ENCODE measurements at regions not wholly inside any gene's neighbourhood (a gene's known extent, or its start where the extent isn't known, plus 50 kb on each side); places are given as distances from the start of the nearest gene placed in this dataset.

- no peak for DNase-seq
Observed at GRCh38 chr11:31972623-31973022, 118.3 kb upstream of the RCN1 start.

DNA sequence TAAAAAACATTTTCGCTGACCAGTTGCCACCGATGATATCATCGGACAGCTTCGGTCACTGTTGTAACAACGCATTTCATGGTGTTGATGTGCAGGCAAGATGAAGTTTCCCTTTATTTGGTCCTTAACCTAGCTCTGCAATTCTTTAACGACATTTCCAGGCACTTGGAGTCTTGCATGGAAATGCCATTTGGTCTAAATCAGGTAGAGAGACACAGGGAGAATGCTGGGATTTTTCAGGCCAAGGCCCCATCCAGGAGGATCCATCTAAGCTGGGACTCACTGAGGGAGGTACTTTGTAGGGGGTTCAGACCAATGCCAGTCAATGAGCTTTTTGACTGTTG lies 121.5 kb upstream of the RCN1 start:
- Histone ChIP-seq H3K4me3 (no peak overlapping the region), H3K4me1 (ENCODE audit: control insufficient read depth in 5 of 5, insufficient read depth in 5 of 5, low read length in 5 of 5) (peaks cover 0 to 17% (median 0%) of the 10 kb centered on the region in 5 donors), H3K27ac (ENCODE audit: low read depth in 1 of 2, low read length in 1 of 2) (no peak overlapping the region), H3K36me3 (ENCODE audit: control insufficient read depth in 4 of 4, insufficient read depth in 4 of 4, low read length in 4 of 4) (no peaks in the 10 kb centered on the region), H3K9me3 (ENCODE audit: control insufficient read depth in 4 of 4, insufficient read depth in 3 of 4, low read length in 3 of 4) (peaks cover 0 to 6% (median 0%) of the 10 kb centered on the region in 4 donors), H3K9ac (ENCODE audit: insufficient read depth in 1 of 2, low read length in 2 of 2) (no peak overlapping the region), H3K27me3 (ENCODE audit: control insufficient read depth in 3 of 3, insufficient read depth in 3 of 3, low read length in 2 of 3) (no peaks in the 10 kb centered on the region)
- DNase-seq: no peak
- 78 to 79% methylated on average over 6 of the region's 6 CpGs for WGBS, 2 donors
- ATAC-seq (ENCODE audit: insufficient read depth, low FRiP score): no peak
- no peak for TF ChIP-seq CTCF (IDR thresholded peaks at IDR 0.05; ENCODE audit: control extremely low read depth, extremely low read depth)

More at GRCh38 chr11:31972623-31973022, 118.3 kb upstream of the RCN1 start:
- WGBS, 2 donors: 79 to 80% methylated on average over 5 of the region's 5 CpGs
- no peak for TF ChIP-seq CTCF (IDR thresholded peaks at IDR 0.05; ENCODE audit: control extremely low read depth, extremely low read depth)
- Histone ChIP-seq H3K9ac (ENCODE audit: insufficient read depth in 1 of 2, low read length in 2 of 2) (no peak overlapping the region), H3K9me3 (ENCODE audit: control insufficient read depth in 4 of 4, insufficient read depth in 3 of 4, low read length in 3 of 4) (peaks cover 0 to 6% (median 0%) of the 10 kb centered on the region in 4 donors), H3K4me1 (ENCODE audit: control insufficient read depth in 5 of 5, insufficient read depth in 5 of 5, low read length in 5 of 5) (peaks cover 0 to 17% (median 0%) of the 10 kb centered on the region in 5 donors), H3K36me3 (ENCODE audit: control insufficient read depth in 4 of 4, insufficient read depth in 4 of 4, low read length in 4 of 4) (no peaks in the 10 kb centered on the region), H3K27me3 (ENCODE audit: control insufficient read depth in 3 of 3, insufficient read depth in 3 of 3, low read length in 2 of 3) (peaks cover 0 to 13% (median 0%) of the 10 kb centered on the region in 3 donors), H3K27ac (ENCODE audit: low read depth in 1 of 2, low read length in 1 of 2) (no peak overlapping the region), H3K4me3 (no peak overlapping the region)
- no peak for ATAC-seq (ENCODE audit: insufficient read depth, low FRiP score)

GRCh38 chr11:31968461-31969358 lies 122.2 kb upstream of the RCN1 start:
- H3K27ac ChIP-seq (ENCODE audit: low read depth in 1 of 2, low read length in 1 of 2): no peak overlapping the region
- no peaks in the 10 kb centered on the region for H3K36me3 ChIP-seq (ENCODE audit: control insufficient read depth in 4 of 4, insufficient read depth in 4 of 4, low read length in 4 of 4)
- no peak overlapping the region for H3K4me3 ChIP-seq
- peaks cover 0 to 17% (median 0%) of the 10 kb centered on the region in 5 donors for H3K4me1 ChIP-seq (ENCODE audit: control insufficient read depth in 5 of 5, insufficient read depth in 5 of 5, low read length in 5 of 5)
- DNase-seq: peak; percentile 48 to 76 (median 68)
- no peak for TF ChIP-seq CTCF (IDR thresholded peaks at IDR 0.05; ENCODE audit: control extremely low read depth, extremely low read depth)
- 70 to 85% methylated on average over 13 of the region's 13 CpGs for WGBS, 2 donors
- ATAC-seq (ENCODE audit: insufficient read depth, low FRiP score): no peak
- no peak overlapping the region for H3K9ac ChIP-seq (ENCODE audit: insufficient read depth in 1 of 2, low read length in 2 of 2)
- no peaks in the 10 kb centered on the region for H3K27me3 ChIP-seq (ENCODE audit: control insufficient read depth in 3 of 3, insufficient read depth in 3 of 3, low read length in 2 of 3)
- H3K9me3 ChIP-seq (ENCODE audit: control insufficient read depth in 4 of 4, insufficient read depth in 3 of 4, low read length in 3 of 4): peaks cover 0 to 8% (median 0%) of the 10 kb centered on the region in 4 donors

Measured in lung (tissue), 11 donors.